Fibroblast of lung (primary cell): ENCODE measurements at regions not wholly inside any gene's neighbourhood (a gene's known extent, or its start where the extent isn't known, plus 50 kb on each side); places are given as distances from the start of the nearest gene placed in this dataset.

Experiments used
- DNase-seq, 2 donors: peaks; one replicate each; pipeline versions ENCODE4 v3.0.0 to v3.0.0-alpha.2; 2010; ENCODE audit warnings: low read depth in 2 of 2
- H2AFZ ChIP-seq: 2 replicates; pipeline ENCODE4 v1.5.1; 2012; ENCODE audit warnings: low read length, control low read depth, inconsistent platforms
- H3K27ac ChIP-seq: 2 replicates; pipeline ENCODE4 v1.5.1; 2011; ENCODE audit warnings: low read length, control low read depth; ENCODE audit not compliant: insufficient read depth
- H3K27me3 ChIP-seq: 2 replicates; pipeline ENCODE4 v1.5.1; 2011; ENCODE audit warnings: mild to moderate bottlenecking, low read length; ENCODE audit not compliant: control insufficient read depth, insufficient read depth
- H3K36me3 ChIP-seq: 2 replicates; pipeline ENCODE4 v1.5.1; 2011; ENCODE audit warnings: low read length; ENCODE audit not compliant: control insufficient read depth, insufficient read depth
- H3K4me1 ChIP-seq: 2 replicates; pipeline ENCODE4 v1.5.1; 2011; ENCODE audit warnings: low read length; ENCODE audit not compliant: control insufficient read depth, insufficient read depth; ENCODE audit errors: extremely low read depth
- H3K4me2 ChIP-seq: 2 replicates; pipeline ENCODE4 v1.5.1; 2011; ENCODE audit warnings: low read length, control low read depth; ENCODE audit not compliant: insufficient read depth; ENCODE audit errors: extremely low read depth
- H3K4me3 ChIP-seq, 4 experiments: fragments of 200-600 bp in 1 of 4; sonication (generic) in 1 of 4; replicated peaks in 1 of 4; 2 replicates each; pipeline ENCODE4 v1.5.1; 2011 to 2016; ENCODE audit warnings: low read length in 4 of 4, low read depth in 3 of 4, mild to moderate bottlenecking in 3 of 4, control low read depth in 2 of 4, inconsistent platforms in 1 of 4, mixed read lengths in 1 of 4; ENCODE audit not compliant: insufficient read depth in 1 of 4; ENCODE audit errors: control extremely low read depth in 1 of 4
- H3K79me2 ChIP-seq: 2 replicates; pipeline ENCODE4 v1.5.1; 2012; ENCODE audit warnings: mild to moderate bottlenecking, low read length, inconsistent platforms; ENCODE audit not compliant: control insufficient read depth, insufficient read depth
- H3K9ac ChIP-seq: 2 replicates; pipeline ENCODE4 v1.5.1; 2011; ENCODE audit warnings: mild to moderate bottlenecking, low read length, control low read depth; ENCODE audit not compliant: insufficient read depth
- H3K9me3 ChIP-seq: 2 replicates; pipeline ENCODE4 v1.5.1; 2012; ENCODE audit warnings: low read depth, low read length; ENCODE audit not compliant: control insufficient read depth, insufficient read depth
- H4K20me1 ChIP-seq: 2 replicates; pipeline ENCODE4 v1.5.1; 2011; ENCODE audit warnings: low read length; ENCODE audit not compliant: control insufficient read depth, insufficient read depth; ENCODE audit errors: extremely low read depth
- CTCF ChIP-seq, 2 donors: IDR thresholded peaks in 1 of 2; conservative IDR thresholded peaks in 1 of 2; 1 replicate in 1 of 2; 2 replicates in 1 of 2; pipeline ENCODE4 v1.5.1; 2011 to 2012; ENCODE audit warnings: low read length in 2 of 2, control low read depth in 1 of 2, inconsistent platforms in 1 of 2, low read depth in 1 of 2, mild to moderate bottlenecking in 1 of 2
- EZH2 ChIP-seq: IDR thresholded peaks from 2 replicates; pipeline ENCODE4 v1.5.1; 2012; ENCODE audit warnings: low read length, control low read depth, mild to moderate bottlenecking; ENCODE audit errors: missing control alignments

GRCh38 chr13:107070792-107071191, 502.9 kb upstream of the ARGLU1 start:
- H3K4me1 ChIP-seq, result no peaks in the 10 kb centered on the region
- no peak overlapping the region for H3K4me3 ChIP-seq
- H4K20me1 ChIP-seq, result no peaks in the 10 kb centered on the region
- H2AFZ ChIP-seq, result no peak overlapping the region
- H3K9ac ChIP-seq, result no peak overlapping the region
- H3K79me2 ChIP-seq, result no peaks in the 10 kb centered on the region
- DNase-seq, result no peak
- H3K36me3 ChIP-seq, result no peaks in the 10 kb centered on the region
- H3K27me3 ChIP-seq, result no peaks in the 10 kb centered on the region
- H3K9me3 ChIP-seq, result no peaks in the 10 kb centered on the region
- no peak overlapping the region for H3K4me2 ChIP-seq
- no peak for TF ChIP-seq CTCF (conservative IDR thresholded peaks at IDR 0.05 in 1 of 2, IDR thresholded peaks at IDR 0.05 in 1 of 2; ENCODE audit: low read depth in 1 of 2, low read length in 2 of 2)
- no peak for TF ChIP-seq EZH2
- no peak overlapping the region for H3K27ac ChIP-seq

- no peak overlapping the region for H2AFZ ChIP-seq
- H3K27ac ChIP-seq, result no peak overlapping the region
- no peaks in the 10 kb centered on the region for H3K79me2 ChIP-seq
- no peaks in the 10 kb centered on the region for H3K9me3 ChIP-seq
- no peak overlapping the region for H3K4me2 ChIP-seq
- peak; percentile 15 for DNase-seq
- H4K20me1 ChIP-seq, result no peaks in the 10 kb centered on the region
- TF ChIP-seq CTCF (conservative IDR thresholded peaks at IDR 0.05 in 1 of 2, IDR thresholded peaks at IDR 0.05 in 1 of 2; ENCODE audit: low read depth in 1 of 2, low read length in 2 of 2) (no peak), EZH2 (no peak)
- H3K36me3 ChIP-seq, result no peaks in the 10 kb centered on the region
- no peaks in the 10 kb centered on the region for H3K27me3 ChIP-seq
- H3K4me3 ChIP-seq, result no peak overlapping the region
- no peak overlapping the region for H3K9ac ChIP-seq
- no peaks in the 10 kb centered on the region for H3K4me1 ChIP-seq
Observed at GRCh38 chr13:107069108-107069776, 501.3 kb upstream of the ARGLU1 start.

- no peak overlapping the region for H2AFZ ChIP-seq
Observed at GRCh38 chr13:107067381-107067780, 499.4 kb upstream of the ARGLU1 start.

More at GRCh38 chr13:107067381-107067780, 499.4 kb upstream of the ARGLU1 start:
- H3K9me3 ChIP-seq, result no peaks in the 10 kb centered on the region
- TF ChIP-seq EZH2, result no peak
- no peak for TF ChIP-seq CTCF (conservative IDR thresholded peaks at IDR 0.05 in 1 of 2, IDR thresholded peaks at IDR 0.05 in 1 of 2; ENCODE audit: low read depth in 1 of 2, low read length in 2 of 2)
- H3K4me3 ChIP-seq, result no peak overlapping the region
- no peaks in the 10 kb centered on the region for H3K4me1 ChIP-seq
- H3K36me3 ChIP-seq, result no peaks in the 10 kb centered on the region
- no peaks in the 10 kb centered on the region for H3K79me2 ChIP-seq
- no peak for DNase-seq
- H3K27me3 ChIP-seq, result no peaks in the 10 kb centered on the region
- no peak overlapping the region for H3K27ac ChIP-seq
- no peak overlapping the region for H3K4me2 ChIP-seq
- H4K20me1 ChIP-seq, result no peaks in the 10 kb centered on the region
- H3K9ac ChIP-seq, result no peak overlapping the region
